Posterior cingulate gyrus (tissue), 11 donors: ENCODE measurements at regions not wholly inside any gene's neighbourhood (a gene's known extent, or its start where the extent isn't known, plus 50 kb on each side); places are given as distances from the start of the nearest gene placed in this dataset.
A peak's percentile ranks its signal among the peaks of the same experiment; 100 is the strongest.

Experiments
- DNase-seq, 10 donors: peaks; one replicate each; pipeline versions ENCODE4 v3.0.0 to v3.0.0-alpha.2; 2020 to 2021; ENCODE audit warnings: mixed read lengths in 3 of 10
- intact Hi-C: fragments of 100-400 bp; cut with DNase I; formaldehyde crosslinking; loops from one replicate; pipeline ENCODE4 v1.15.1; 2023

- intact Hi-C loops: loop anchor here (1.0 kb wide), 1 partner anchor 146 kb away; no protein-coding TSS in a partner anchor
- DNase-seq: peak; percentile 73 to 97 (median 87)
Measured at GRCh38 chr12:4857472-4858291, 52.0 kb upstream of the KCNA1 start.

- intact Hi-C loops: no loop called here
- DNase-seq: peak in 5 of 10 donors; percentile 35 to 89 (median 52)
Measured at GRCh38 chr12:4858386-4858785, 51.3 kb upstream of the KCNA1 start.

- intact Hi-C loops: no loop called here
- DNase-seq: peak in 1 of 10 donors; percentile 85
Measured at GRCh38 chr12:4859478-4860210, 50.1 kb upstream of the KCNA1 start.
